LoVo (cell line): ENCODE measurements at regions not wholly inside any gene's neighbourhood (a gene's known extent, or its start where the extent isn't known, plus 50 kb on each side); places are given as distances from the start of the nearest gene placed in this dataset.

Source experiments
- DNase-seq: peaks from one replicate; pipeline ENCODE4 v3.0.0-alpha.2; 2016; ENCODE audit warnings: low spot score

DNA sequence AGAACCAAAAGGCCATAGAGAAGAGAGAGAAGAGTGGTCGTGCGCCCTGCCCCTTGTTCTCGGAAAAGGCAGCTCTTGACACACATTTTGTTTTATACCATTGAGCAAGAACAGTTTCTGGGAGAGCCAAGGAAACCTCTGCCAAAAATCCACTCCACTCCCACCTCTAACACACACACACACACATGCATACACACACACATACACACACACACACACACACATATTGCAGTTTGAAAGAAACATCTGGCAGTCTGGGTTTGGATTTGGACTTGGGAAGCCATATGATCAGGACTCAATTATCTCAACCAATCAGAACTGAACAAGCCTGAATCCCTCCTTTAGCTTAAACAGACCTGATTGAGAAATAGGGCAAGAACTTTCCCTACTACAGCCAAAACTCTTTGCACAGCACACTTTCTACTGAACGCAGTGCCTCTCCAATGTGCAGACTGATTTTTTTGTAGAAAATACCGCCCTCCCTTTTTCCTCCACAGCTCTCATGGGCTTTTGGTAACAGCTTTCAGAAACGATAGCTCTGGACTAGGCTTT lies 484.0 kb upstream of the ZWINT start:
- DNase-seq: no peak

DNA sequence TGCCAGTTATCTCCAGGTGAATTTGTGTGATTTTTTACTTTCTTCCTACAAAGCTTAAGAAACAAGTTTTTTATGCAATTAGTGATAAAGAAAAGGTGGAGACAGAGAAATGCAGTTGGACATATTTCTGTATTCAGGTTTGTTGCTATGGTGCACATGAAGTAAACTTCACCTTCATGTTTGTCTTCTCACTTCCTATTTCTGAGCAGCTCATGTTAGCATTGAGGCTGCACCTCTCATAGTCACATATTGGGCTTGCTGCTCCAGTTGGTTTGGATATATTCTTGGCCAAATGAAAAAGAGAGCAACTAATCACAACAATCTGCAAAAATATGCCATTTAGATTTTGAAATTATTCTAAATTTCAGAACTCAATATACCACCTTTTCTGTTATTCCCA lies 475.6 kb upstream of the ZWINT start:
- no peak for DNase-seq

DNA sequence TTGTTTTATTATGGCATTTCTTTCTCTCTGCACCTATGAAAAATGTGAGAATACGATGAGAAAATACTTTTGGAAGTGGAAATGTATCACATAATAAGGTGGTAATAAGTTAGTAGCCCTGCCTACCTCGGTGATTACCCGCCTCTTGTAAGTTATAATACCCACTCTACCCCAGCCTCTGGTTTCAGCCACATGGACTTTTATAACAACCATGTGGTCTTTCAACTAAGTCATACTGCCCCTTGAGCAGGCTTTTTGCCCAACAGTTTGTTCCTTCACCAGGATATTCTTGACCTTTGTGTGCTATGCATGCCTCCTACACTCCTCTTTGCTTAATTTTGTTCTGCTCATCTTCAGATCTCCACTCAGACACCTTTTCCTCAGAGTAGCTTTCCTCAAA lies 470.6 kb upstream of the ZWINT start:
- no peak for DNase-seq

- DNase-seq: peak; percentile 1
Observed at GRCh38 chr10:56823849-56824248, 462.8 kb upstream of the ZWINT start.

GRCh38 chr10:56805022-56805421 lies 444.0 kb upstream of the ZWINT start:
- DNase-seq: no peak

GRCh38 chr10:56785292-56785691 lies 424.2 kb upstream of the ZWINT start:
- DNase-seq: no peak

DNA sequence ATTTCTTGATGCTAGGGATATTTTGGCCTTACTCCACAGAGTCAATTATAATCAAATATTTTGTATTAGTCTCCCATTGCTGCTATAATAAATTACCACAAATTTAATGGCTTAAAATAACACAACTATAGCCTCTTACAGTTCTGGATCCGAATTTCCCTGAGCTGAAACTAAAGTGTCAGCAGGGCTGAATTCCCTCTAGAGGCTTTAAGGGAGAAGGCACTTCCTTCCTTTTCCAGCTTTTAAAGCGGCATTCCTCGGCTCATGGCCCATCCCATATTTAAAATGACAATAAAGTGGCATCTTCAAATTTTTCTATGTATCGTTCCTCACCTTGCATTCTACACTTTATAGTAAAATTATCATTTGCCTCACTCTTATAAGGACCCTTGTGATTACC lies 421.4 kb upstream of the ZWINT start:
- DNase-seq: no peak

- no peak for DNase-seq
Observed at GRCh38 chr10:56771343-56771742, 410.3 kb upstream of the ZWINT start.

DNA sequence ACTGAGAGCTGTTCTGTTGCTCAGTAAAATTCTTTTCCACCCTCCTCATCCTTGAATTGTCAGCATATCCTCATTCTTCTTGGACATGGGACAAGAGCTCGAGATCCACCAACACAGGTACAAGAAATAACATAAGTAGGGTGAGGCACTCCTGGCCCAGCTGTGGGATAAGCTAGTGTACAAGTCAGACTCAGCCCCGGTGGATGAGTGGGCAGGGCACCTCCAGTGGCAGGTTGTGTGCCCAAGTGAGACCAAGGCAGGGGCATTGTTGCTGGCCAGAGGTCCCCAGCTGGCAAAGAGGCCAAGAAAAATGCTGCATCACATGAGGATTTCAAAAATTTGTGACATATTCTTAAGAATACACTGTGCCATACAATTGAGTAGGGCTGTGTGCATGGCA lies 402.0 kb upstream of the ZWINT start:
- no peak for DNase-seq

DNA sequence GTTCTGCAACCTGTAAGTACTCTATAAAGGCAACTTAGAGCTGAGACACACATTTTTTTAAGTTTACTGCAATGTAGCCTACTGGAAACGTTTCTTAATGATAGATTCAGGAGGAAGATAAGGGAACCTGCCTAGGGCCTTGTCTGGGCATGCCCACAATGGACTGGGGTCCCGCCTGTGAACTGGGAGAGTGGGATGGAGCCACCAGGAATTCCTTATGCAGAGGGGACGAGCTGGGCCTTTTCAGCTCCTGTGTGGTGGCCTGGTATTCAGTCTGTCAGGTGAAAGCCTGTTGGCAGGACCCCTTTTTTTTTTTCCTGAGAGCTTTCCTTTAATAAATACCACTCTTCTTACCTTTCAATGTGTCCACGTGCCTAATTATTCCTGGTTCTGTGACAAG lies 384.4 kb upstream of the ZWINT start:
- no peak for DNase-seq

DNA sequence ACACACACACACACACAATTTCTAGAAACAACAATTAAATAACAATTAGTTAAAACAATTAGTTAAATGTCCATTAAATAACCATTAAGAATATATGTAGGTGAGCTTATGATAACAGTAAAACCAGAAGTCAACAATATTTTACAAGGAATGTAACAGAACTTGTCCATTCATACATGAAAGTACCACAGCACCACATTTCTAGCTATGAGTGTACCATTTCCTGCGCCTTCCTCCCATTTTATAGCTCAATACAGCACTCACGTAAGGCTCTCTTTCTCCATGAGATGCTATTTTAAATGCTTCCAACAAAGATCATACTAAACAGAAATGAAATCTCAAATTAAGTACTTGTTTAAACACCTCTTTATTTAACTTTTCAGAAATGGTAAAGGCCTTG lies 367.3 kb upstream of the ZWINT start:
- DNase-seq: no peak

GRCh38 chr10:56722912-56723311 lies 361.9 kb upstream of the ZWINT start:
- no peak for DNase-seq

GRCh38 chr10:56715262-56715661 lies 354.2 kb upstream of the ZWINT start:
- no peak for DNase-seq

GRCh38 chr10:56698506-56698905 lies 337.4 kb upstream of the ZWINT start:
- no peak for DNase-seq

GRCh38 chr10:56679578-56679977 lies 318.5 kb upstream of the ZWINT start:
- DNase-seq: no peak

- DNase-seq: no peak
Observed at GRCh38 chr10:56662765-56663447, 301.8 kb upstream of the ZWINT start.

- no peak for DNase-seq
Observed at GRCh38 chr10:56653289-56653688, 292.2 kb upstream of the ZWINT start.

DNA sequence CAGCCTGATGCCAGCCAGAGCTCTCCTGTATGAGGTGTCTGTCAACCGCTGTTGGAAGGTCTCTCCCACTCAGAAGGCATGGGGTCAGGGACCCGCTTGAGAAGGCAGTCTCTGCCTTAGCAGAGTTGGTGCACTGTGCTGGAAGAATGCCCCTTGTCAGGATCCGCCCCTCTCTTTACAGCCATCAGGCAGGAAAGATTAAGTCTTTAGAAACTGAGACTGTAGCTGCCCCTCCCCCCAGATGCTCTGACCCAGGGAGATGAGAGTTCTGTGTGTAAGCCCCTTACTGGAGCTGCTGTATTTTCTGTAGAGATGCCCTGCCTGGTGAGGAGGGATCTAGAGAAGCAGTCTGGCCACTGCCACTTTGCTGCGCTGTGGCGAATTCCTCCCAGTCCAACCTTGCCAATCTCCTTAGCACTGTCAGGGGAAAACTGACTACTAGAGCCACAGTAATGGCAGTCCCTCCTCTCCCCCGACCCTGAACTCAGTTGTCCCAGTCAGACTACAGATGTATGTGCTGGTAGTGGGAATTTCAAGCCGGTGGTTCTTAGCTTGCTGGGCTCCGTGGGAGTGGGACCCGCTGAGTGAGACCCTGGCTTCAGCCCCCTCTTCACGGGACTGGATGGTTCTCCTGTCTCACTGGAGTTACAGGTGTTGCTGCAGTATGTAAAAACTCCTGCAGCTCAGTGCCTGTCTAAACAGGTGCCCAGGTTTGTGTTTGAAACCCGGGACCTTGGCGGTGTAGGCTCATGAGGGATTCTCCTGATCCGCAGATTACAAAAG lies 285.5 kb upstream of the ZWINT start:
- no peak for DNase-seq

DNA sequence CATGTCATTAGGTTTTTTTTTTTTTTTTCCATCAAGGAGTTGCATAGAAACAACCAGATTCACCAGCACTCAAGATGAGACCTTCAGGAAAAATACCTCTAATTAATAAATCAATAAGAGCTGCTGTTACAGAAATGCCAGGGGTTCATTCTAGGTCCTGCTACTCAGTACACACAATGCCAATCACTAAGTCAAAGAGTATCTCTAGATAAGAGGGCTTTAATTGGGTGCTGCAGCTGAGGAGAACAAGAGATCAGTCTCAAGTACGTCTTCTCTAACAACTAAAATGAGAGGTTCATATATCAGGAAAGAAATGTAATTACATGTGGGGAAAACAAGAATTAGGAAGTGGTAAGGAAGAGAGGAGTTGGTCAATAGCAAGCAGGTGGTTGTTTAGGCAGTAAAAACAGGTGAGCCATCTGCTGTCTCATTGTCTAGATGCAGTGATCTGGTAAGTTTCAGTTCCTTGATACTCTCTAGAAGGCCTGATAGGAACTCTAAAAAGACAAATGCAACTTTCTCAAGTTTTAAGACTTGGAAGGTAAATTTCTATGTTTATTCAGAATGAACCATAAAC lies 272.9 kb upstream of the ZWINT start:
- DNase-seq: no peak

DNA sequence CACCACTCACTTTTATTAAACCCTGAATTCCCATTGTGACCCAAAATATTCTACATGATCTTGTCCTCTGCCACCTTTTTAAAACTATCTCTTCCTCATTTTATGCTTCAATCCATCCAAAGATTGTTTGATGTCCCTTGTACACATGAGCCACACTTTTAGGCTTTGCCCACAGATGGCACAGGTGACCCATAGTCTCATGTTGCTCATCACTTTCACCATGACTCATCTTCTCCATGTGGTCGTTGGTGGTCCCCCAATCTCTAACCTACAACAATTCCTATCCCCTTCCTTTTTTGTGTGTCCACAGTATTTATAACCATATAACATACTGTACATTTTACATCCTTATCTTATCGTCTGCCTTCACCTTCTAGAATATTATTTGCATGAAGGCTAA lies 271.5 kb upstream of the ZWINT start:
- DNase-seq: no peak

DNA sequence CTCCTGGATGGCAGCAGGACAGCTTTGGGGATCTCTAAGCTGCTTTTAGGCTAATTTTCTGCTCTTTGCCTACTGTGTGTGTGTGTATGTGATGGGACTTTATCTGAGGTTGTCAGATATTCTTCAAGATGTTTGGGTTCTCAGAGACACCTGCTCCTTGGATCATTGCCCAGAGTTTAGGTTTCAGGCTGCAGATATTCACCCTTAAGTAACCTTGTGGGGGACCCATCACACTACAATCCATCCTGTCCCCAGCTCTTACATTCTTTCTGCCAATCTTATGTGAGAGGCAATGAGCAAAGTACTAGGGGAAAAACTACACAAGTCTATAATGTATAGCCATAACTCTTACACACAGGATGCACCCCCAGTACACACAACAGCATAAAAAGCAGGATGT lies 263.0 kb upstream of the ZWINT start:
- DNase-seq: no peak

GRCh38 chr10:56623064-56623463 lies 262.0 kb upstream of the ZWINT start:
- no peak for DNase-seq

- DNase-seq: no peak
Observed at GRCh38 chr10:56622335-56622973, 261.4 kb upstream of the ZWINT start.
